ENCODE measurements at regions not wholly inside any gene's neighbourhood (a gene's known extent, or its start where the extent isn't known, plus 50 kb on each side); places are given as distances from the start of the nearest gene placed in this dataset.
"Not testable (repeated sequence)": the region's sequence is repeated elsewhere in the genome, so short reads cannot be mapped to it uniquely, and the experiment has no call there.

- H3K4me3 Mint-ChIP-seq = no peak overlapping the region
- H3K4me1 Mint-ChIP-seq = no peaks in the 10 kb centered on the region
- H3K36me3 Mint-ChIP-seq = no peaks in the 10 kb centered on the region
- no peak overlapping the region for H3K27ac Mint-ChIP-seq
- H3K27me3 Mint-ChIP-seq = no peaks in the 10 kb centered on the region
- no peak for DNase-seq
- no peaks in the 10 kb centered on the region for H3K9me3 Mint-ChIP-seq
Observed at GRCh38 chr5:54404568-54404967, 50.9 kb upstream of the HSPB3 start.

GRCh38 chr5:54403885-54404416 is 51.5 kb upstream of the HSPB3 start:
- H3K4me3 Mint-ChIP-seq = no peak overlapping the region
- no peak overlapping the region for H3K27ac Mint-ChIP-seq

GRCh38 chr5:54403121-54403520 is 52.4 kb upstream of the HSPB3 start:
- no peaks in the 10 kb centered on the region for H3K36me3 Mint-ChIP-seq
- H3K4me1 Mint-ChIP-seq = no peaks in the 10 kb centered on the region
- H3K27ac Mint-ChIP-seq = no peak overlapping the region
- no peak overlapping the region for H3K4me3 Mint-ChIP-seq
- H3K27me3 Mint-ChIP-seq = no peaks in the 10 kb centered on the region
- H3K9me3 Mint-ChIP-seq = no peaks in the 10 kb centered on the region
- DNase-seq = no peak

More at GRCh38 chr5:54403885-54404416, 51.5 kb upstream of the HSPB3 start:
- no peak for DNase-seq
- Mint-ChIP-seq H3K9me3 (no peaks in the 10 kb centered on the region), H3K36me3 (no peaks in the 10 kb centered on the region), H3K4me1 (no peaks in the 10 kb centered on the region), H3K27me3 (no peaks in the 10 kb centered on the region)

GRCh38 chr5:54401515-54401914 is 54.0 kb upstream of the HSPB3 start:
- Mint-ChIP-seq H3K27ac (no peak overlapping the region), H3K9me3 (no peaks in the 10 kb centered on the region), H3K27me3 (no peaks in the 10 kb centered on the region), H3K4me3 (no peak overlapping the region), H3K36me3 (no peaks in the 10 kb centered on the region), H3K4me1 (no peaks in the 10 kb centered on the region)
- DNase-seq = no peak

- Mint-ChIP-seq H3K36me3 (no peaks in the 10 kb centered on the region), H3K4me3 (no peak overlapping the region), H3K4me1 (no peaks in the 10 kb centered on the region), H3K27ac (no peak overlapping the region), H3K27me3 (no peaks in the 10 kb centered on the region), H3K9me3 (no peaks in the 10 kb centered on the region)
- DNase-seq = no peak
Observed at GRCh38 chr5:54398191-54398590, 57.3 kb upstream of the HSPB3 start.

- no peaks in the 10 kb centered on the region for H3K36me3 Mint-ChIP-seq
- no peaks in the 10 kb centered on the region for H3K27me3 Mint-ChIP-seq
- no peaks in the 10 kb centered on the region for H3K4me1 Mint-ChIP-seq
- H3K4me3 Mint-ChIP-seq = no peak overlapping the region
- no peak for DNase-seq
- no peak overlapping the region for H3K27ac Mint-ChIP-seq
- H3K9me3 Mint-ChIP-seq = no peaks in the 10 kb centered on the region
Observed at GRCh38 chr5:54397420-54397819, 58.1 kb upstream of the HSPB3 start.

- H3K27ac Mint-ChIP-seq = not testable (repeated sequence)
Observed at GRCh38 chr5:54393007-54393406, 62.5 kb upstream of the HSPB3 start.

GRCh38 chr5:54390539-54391031 is 64.9 kb upstream of the HSPB3 start:
- no peak overlapping the region for H3K27ac Mint-ChIP-seq
- peaks cover 8% of the 10 kb centered on the region for H3K9me3 Mint-ChIP-seq
- H3K27me3 Mint-ChIP-seq = no peaks in the 10 kb centered on the region
- no peak for DNase-seq
- H3K4me1 Mint-ChIP-seq = peaks cover 17% of the 10 kb centered on the region
- no peak overlapping the region for H3K4me3 Mint-ChIP-seq
- H3K36me3 Mint-ChIP-seq = peaks cover 3% of the 10 kb centered on the region

More at GRCh38 chr5:54393007-54393406, 62.5 kb upstream of the HSPB3 start:
- H3K27me3 Mint-ChIP-seq, DNase-seq, H3K9me3 Mint-ChIP-seq, H3K4me3 Mint-ChIP-seq, H3K36me3 Mint-ChIP-seq: not testable (repeated sequence)
- H3K4me1 Mint-ChIP-seq = peaks cover 12% of the 10 kb centered on the region

GRCh38 chr5:54390015-54390414 is 65.5 kb upstream of the HSPB3 start:
- Mint-ChIP-seq H3K4me1 (peaks cover 17% of the 10 kb centered on the region), H3K27me3 (no peaks in the 10 kb centered on the region), H3K4me3 (no peak overlapping the region), H3K36me3 (peaks cover 3% of the 10 kb centered on the region), H3K9me3 (peaks cover 8% of the 10 kb centered on the region), H3K27ac (no peak overlapping the region)
- DNase-seq = no peak

GRCh38 chr5:54389399-54389798 is 66.1 kb upstream of the HSPB3 start:
- H3K27me3 Mint-ChIP-seq, H3K36me3 Mint-ChIP-seq, H3K4me3 Mint-ChIP-seq, DNase-seq, H3K9me3 Mint-ChIP-seq: not testable (repeated sequence)
- H3K4me1 Mint-ChIP-seq = peaks cover 17% of the 10 kb centered on the region
- peak overlapping the region; percentile 46 for H3K27ac Mint-ChIP-seq

GRCh38 chr5:54388811-54389210 is 66.7 kb upstream of the HSPB3 start:
- H3K9me3 Mint-ChIP-seq = peaks cover 8% of the 10 kb centered on the region
- H3K27ac Mint-ChIP-seq = peak overlapping the region; percentile 78
- no peak for DNase-seq
- peaks cover 3% of the 10 kb centered on the region for H3K27me3 Mint-ChIP-seq
- peaks cover 17% of the 10 kb centered on the region for H3K4me1 Mint-ChIP-seq
- no peak overlapping the region for H3K4me3 Mint-ChIP-seq
- H3K36me3 Mint-ChIP-seq = peaks cover 3% of the 10 kb centered on the region

GRCh38 chr5:54388409-54388808 is 67.1 kb upstream of the HSPB3 start:
- Mint-ChIP-seq H3K27me3 (peaks cover 3% of the 10 kb centered on the region), H3K9me3 (peaks cover 8% of the 10 kb centered on the region), H3K27ac (peak overlapping the region; percentile 78), H3K36me3 (peaks cover 3% of the 10 kb centered on the region), H3K4me3 (no peak overlapping the region), H3K4me1 (peaks cover 17% of the 10 kb centered on the region)
- no peak for DNase-seq

- H3K36me3 Mint-ChIP-seq = peaks cover 3% of the 10 kb centered on the region
- DNase-seq = no peak
- no peak overlapping the region for H3K4me3 Mint-ChIP-seq
- peak overlapping the region; percentile 78 for H3K27ac Mint-ChIP-seq
- peaks cover 8% of the 10 kb centered on the region for H3K9me3 Mint-ChIP-seq
- peaks cover 3% of the 10 kb centered on the region for H3K27me3 Mint-ChIP-seq
- H3K4me1 Mint-ChIP-seq = peaks cover 17% of the 10 kb centered on the region
Observed at GRCh38 chr5:54387659-54388232, 67.8 kb upstream of the HSPB3 start.

- Mint-ChIP-seq H3K27me3 (peaks cover 3% of the 10 kb centered on the region), H3K4me1 (peaks cover 17% of the 10 kb centered on the region), H3K36me3 (peaks cover 3% of the 10 kb centered on the region), H3K9me3 (peaks cover 8% of the 10 kb centered on the region), H3K4me3 (no peak overlapping the region), H3K27ac (no peak overlapping the region)
- no peak for DNase-seq
Observed at GRCh38 chr5:54387031-54387430, 68.5 kb upstream of the HSPB3 start.

- H3K4me1 Mint-ChIP-seq = peaks cover 17% of the 10 kb centered on the region
Observed at GRCh38 chr5:54385994-54386393, 69.5 kb upstream of the HSPB3 start.

GRCh38 chr5:54384356-54384933 is 71.1 kb upstream of the HSPB3 start:
- Mint-ChIP-seq H3K4me1 (peaks cover 15% of the 10 kb centered on the region), H3K9me3 (peaks cover 7% of the 10 kb centered on the region), H3K27me3 (peaks cover 3% of the 10 kb centered on the region), H3K27ac (no peak overlapping the region), H3K4me3 (no peak overlapping the region), H3K36me3 (peaks cover 3% of the 10 kb centered on the region)
- no peak for DNase-seq

More at GRCh38 chr5:54385994-54386393, 69.5 kb upstream of the HSPB3 start:
- Mint-ChIP-seq H3K9me3 (peaks cover 8% of the 10 kb centered on the region), H3K4me3 (no peak overlapping the region), H3K27ac (no peak overlapping the region), H3K36me3 (peaks cover 3% of the 10 kb centered on the region), H3K27me3 (peaks cover 3% of the 10 kb centered on the region)
- DNase-seq = no peak
